Panc1 (cell line): ENCODE measurements at regions not wholly inside any gene's neighbourhood (a gene's known extent, or its start where the extent isn't known, plus 50 kb on each side); places are given as distances from the start of the nearest gene placed in this dataset.

Source experiments
- SIN3A ChIP-seq: IDR thresholded peaks from 2 replicates; pipeline ENCODE4 v1.6.1; 2012; ENCODE audit warnings: low read depth, mild to moderate bottlenecking, low read length, moderate library complexity, borderline replicate concordance; ENCODE audit not compliant: insufficient read depth
- TCF7L2 ChIP-seq: IDR thresholded peaks from 2 replicates; pipeline ENCODE4 v1.6.1; 2011; ENCODE audit warnings: mild to moderate bottlenecking, low read depth, low read length, inconsistent platforms
- TF ChIP-seq, protein P1 (sequence below): fragments of 450-650 bp; IDR thresholded peaks from 2 replicates; pipeline ENCODE4 v1.5.1; 2017; ENCODE audit warnings: mild to moderate bottlenecking

- no peak for TF ChIP-seq SIN3A
- TF ChIP-seq, protein P1, sequence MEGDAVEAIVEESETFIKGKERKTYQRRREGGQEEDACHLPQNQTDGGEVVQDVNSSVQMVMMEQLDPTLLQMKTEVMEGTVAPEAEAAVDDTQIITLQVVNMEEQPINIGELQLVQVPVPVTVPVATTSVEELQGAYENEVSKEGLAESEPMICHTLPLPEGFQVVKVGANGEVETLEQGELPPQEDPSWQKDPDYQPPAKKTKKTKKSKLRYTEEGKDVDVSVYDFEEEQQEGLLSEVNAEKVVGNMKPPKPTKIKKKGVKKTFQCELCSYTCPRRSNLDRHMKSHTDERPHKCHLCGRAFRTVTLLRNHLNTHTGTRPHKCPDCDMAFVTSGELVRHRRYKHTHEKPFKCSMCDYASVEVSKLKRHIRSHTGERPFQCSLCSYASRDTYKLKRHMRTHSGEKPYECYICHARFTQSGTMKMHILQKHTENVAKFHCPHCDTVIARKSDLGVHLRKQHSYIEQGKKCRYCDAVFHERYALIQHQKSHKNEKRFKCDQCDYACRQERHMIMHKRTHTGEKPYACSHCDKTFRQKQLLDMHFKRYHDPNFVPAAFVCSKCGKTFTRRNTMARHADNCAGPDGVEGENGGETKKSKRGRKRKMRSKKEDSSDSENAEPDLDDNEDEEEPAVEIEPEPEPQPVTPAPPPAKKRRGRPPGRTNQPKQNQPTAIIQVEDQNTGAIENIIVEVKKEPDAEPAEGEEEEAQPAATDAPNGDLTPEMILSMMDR, result no peak
- TF ChIP-seq TCF7L2, result no peak
These were observed 59.3 kb upstream of the TMPO start for GRCh38 chr12:98456041-98456440.
